ENCODE measurements at regions not wholly inside any gene's neighbourhood (a gene's known extent, or its start where the extent isn't known, plus 50 kb on each side); places are given as distances from the start of the nearest gene placed in this dataset.

DNA sequence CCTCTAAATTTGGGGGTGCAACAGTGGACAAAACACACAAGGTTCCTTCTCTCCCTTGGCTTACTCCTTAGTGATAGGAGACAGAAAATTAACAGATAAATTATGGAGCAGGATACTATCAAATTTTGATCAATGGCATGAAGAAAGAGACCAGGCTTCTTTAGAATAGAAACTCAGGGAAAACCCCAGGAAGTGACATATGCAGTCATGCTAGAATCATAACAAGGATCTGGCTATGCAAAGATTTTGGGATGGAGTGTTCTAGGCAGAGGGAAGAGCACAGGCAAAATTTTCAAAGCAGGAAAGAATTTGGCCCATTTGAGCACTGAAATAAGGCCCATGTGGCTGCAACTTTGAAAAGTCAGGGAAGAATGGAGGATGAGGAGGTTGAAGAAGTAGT lies 182.3 kb upstream of the PLEKHG7 start:
- Histone ChIP-seq H3K9ac (ENCODE audit: low read length) (no peak overlapping the region), H3K36me3 (ENCODE audit: insufficient read depth, low read length) (no peaks in the 10 kb centered on the region), H3K4me1 (ENCODE audit: insufficient read depth, low read length) (no peaks in the 10 kb centered on the region), H3K27me3 (ENCODE audit: control insufficient read depth in 1 of 2, insufficient read depth in 2 of 2, low read length in 2 of 2) (no peaks in the 10 kb centered on the region), H3K9me3 (ENCODE audit: low read length) (no peaks in the 10 kb centered on the region), H3K27ac (ENCODE audit: low read depth, low read length) (no peak overlapping the region), H3K4me3 (ENCODE audit: low read depth in 1 of 2, low read length in 2 of 2) (no peak overlapping the region)

DNA sequence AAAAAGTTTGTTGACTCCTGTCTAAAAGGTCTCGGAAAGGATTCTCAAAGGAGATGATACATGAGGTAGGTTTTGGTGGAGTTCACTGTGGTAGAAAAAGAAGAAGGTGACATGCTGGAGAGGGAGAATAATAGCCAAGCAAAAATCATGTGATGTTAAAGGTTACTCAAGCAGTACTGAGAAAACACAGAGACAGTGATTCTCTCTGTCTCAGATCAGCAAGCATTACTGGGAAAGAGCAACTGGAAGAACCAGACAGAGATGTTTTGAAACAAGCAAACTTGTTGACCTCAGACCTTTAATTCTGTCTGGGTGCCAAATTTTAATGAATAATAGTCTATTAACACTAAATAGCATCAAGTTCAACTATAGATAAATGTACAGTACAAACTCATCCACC lies 183.5 kb upstream of the PLEKHG7 start:
- Histone ChIP-seq H3K4me3 (ENCODE audit: low read depth in 1 of 2, low read length in 2 of 2) (no peak overlapping the region), H3K9ac (ENCODE audit: low read length) (no peak overlapping the region), H3K4me1 (ENCODE audit: insufficient read depth, low read length) (no peaks in the 10 kb centered on the region), H3K9me3 (ENCODE audit: low read length) (no peaks in the 10 kb centered on the region), H3K27ac (ENCODE audit: low read depth, low read length) (no peak overlapping the region), H3K27me3 (ENCODE audit: control insufficient read depth in 1 of 2, insufficient read depth in 2 of 2, low read length in 2 of 2) (no peaks in the 10 kb centered on the region), H3K36me3 (ENCODE audit: insufficient read depth, low read length) (no peaks in the 10 kb centered on the region)

DNA sequence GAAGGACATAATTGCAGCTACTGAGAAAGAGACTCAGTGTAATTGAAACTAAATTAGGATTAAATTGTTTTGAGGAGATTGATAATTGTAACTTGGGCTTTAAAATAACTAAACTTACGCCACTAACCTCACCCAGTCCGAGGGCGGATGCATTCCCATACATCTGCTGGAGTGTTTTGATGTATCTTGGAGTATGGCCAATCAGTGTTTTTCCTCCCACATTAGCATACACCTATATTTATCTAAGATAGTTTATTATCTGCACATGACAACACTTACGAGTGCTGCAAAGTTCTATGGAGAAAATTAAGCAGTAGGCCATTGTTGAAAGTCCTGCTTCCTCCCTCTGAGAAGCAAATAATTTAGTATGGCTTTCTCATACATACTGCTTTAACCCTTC lies 184.7 kb upstream of the PLEKHG7 start:
- Histone ChIP-seq H3K9me3 (ENCODE audit: low read length) (no peaks in the 10 kb centered on the region), H3K4me1 (ENCODE audit: insufficient read depth, low read length) (no peaks in the 10 kb centered on the region), H3K9ac (ENCODE audit: low read length) (no peak overlapping the region), H3K27me3 (ENCODE audit: control insufficient read depth in 1 of 2, insufficient read depth in 2 of 2, low read length in 2 of 2) (no peaks in the 10 kb centered on the region), H3K36me3 (ENCODE audit: insufficient read depth, low read length) (no peaks in the 10 kb centered on the region), H3K4me3 (ENCODE audit: low read depth in 1 of 2, low read length in 2 of 2) (no peak overlapping the region), H3K27ac (ENCODE audit: low read depth, low read length) (no peak overlapping the region)

DNA sequence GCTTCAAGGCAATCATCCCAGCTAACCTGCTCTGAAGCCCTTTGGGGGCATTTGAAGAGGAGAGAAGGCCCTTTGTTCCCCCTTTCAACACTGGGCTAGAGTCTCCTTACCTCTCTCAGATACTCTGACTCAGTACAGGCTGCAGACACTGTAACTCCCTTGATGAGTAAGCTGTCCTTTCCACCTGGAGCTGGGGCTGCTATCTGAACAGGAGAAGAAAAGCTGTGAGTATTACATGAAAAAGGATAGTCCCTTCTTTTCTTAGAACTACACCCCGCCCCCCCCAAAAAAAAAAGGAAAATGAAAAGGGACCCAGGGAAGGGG lies 186.6 kb upstream of the PLEKHG7 start:
- Histone ChIP-seq H3K27me3 (ENCODE audit: control insufficient read depth in 1 of 2, insufficient read depth in 2 of 2, low read length in 2 of 2) (no peaks in the 10 kb centered on the region), H3K9me3 (ENCODE audit: low read length) (no peaks in the 10 kb centered on the region), H3K9ac (ENCODE audit: low read length) (no peak overlapping the region)

DNA sequence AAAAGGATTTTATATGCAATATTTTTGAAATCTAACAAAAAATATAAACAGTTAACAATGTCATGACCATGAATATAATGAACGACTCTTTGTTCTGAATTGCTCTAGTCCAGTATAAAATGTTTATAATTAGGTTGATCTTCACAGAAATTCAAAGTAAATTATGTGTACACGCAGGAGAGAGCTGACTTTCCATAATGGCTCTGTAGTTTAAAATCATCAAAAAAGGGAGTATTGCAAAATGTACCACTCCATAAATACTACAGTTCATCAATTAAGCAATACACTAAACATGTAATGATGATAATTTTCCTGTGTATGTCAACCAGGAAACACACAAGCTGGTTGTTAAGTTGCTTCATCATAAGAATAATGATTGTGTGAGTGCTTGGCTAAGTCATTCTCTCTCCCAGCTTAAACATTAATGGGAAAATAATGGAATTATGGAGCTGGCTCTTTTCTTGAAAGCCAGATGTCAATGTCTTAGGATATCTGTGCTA lies 189.5 kb upstream of the PLEKHG7 start:
- no peak overlapping the region for H3K27ac ChIP-seq (ENCODE audit: low read depth, low read length)
- no peaks in the 10 kb centered on the region for H3K9me3 ChIP-seq (ENCODE audit: low read length)
- no peaks in the 10 kb centered on the region for H3K4me1 ChIP-seq (ENCODE audit: insufficient read depth, low read length)
- H3K9ac ChIP-seq (ENCODE audit: low read length) = no peak overlapping the region
- no peaks in the 10 kb centered on the region for H3K27me3 ChIP-seq (ENCODE audit: control insufficient read depth in 1 of 2, insufficient read depth in 2 of 2, low read length in 2 of 2)
- H3K4me3 ChIP-seq (ENCODE audit: low read depth in 1 of 2, low read length in 2 of 2) = no peak overlapping the region
- H3K36me3 ChIP-seq (ENCODE audit: insufficient read depth, low read length) = no peaks in the 10 kb centered on the region

More for the DNA sequence above, 186.6 kb upstream of the PLEKHG7 start:
- Histone ChIP-seq H3K4me3 (ENCODE audit: low read depth in 1 of 2, low read length in 2 of 2) (no peak overlapping the region), H3K4me1 (ENCODE audit: insufficient read depth, low read length) (no peaks in the 10 kb centered on the region), H3K27ac (ENCODE audit: low read depth, low read length) (no peak overlapping the region), H3K36me3 (ENCODE audit: insufficient read depth, low read length) (no peaks in the 10 kb centered on the region)

DNA sequence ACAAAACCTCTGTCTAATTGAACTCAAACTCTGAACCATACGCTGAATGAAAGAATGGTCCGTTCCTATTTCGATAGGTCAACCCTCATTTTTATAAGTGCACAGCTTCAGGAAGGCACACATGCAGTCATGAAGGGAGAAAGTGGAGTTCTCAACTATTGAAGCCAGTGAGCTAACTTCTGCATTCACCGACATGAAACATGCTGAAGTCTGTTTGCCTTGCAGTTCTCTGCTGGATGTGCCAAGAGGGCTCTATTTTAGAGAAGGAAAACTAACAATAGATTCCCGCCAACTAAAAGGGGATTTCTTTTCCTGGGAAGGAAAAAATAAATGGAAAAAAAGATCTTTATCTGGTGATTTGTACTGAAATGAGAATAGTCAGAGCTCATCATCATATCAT lies 191.0 kb upstream of the PLEKHG7 start:
- Histone ChIP-seq H3K9me3 (ENCODE audit: low read length) (no peaks in the 10 kb centered on the region), H3K27me3 (ENCODE audit: control insufficient read depth in 1 of 2, insufficient read depth in 2 of 2, low read length in 2 of 2) (no peaks in the 10 kb centered on the region), H3K9ac (ENCODE audit: low read length) (no peak overlapping the region), H3K27ac (ENCODE audit: low read depth, low read length) (no peak overlapping the region), H3K4me1 (ENCODE audit: insufficient read depth, low read length) (no peaks in the 10 kb centered on the region), H3K4me3 (ENCODE audit: low read depth in 1 of 2, low read length in 2 of 2) (no peak overlapping the region), H3K36me3 (ENCODE audit: insufficient read depth, low read length) (no peaks in the 10 kb centered on the region)

DNA sequence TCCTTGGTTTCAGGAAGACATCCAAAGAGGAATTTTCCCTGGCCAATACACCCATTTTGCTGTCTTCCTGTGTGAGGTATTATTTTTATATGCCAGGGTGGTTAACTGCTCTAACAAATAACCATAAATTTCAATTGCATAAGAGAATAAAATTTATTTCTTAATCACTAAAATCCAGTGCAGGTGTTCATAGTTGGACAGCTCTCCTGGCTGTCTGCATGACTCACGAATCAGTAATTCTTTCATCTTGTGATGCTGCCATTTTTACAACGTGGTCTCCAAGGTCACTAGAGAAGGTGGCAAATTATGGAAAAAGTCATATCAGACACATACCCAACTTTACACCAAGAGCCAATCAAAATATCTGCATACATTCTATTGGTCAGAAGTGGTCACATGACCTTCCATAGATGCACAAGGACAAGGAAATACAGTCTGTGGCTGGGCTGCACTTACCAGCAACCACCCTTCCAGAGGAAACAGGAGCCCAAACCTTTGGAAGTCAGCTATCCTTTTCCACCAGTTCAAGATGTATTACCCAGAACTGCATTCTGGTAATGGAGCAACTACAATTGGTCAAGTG lies 193.5 kb upstream of the PLEKHG7 start:
- Histone ChIP-seq H3K9me3 (ENCODE audit: low read length) (no peaks in the 10 kb centered on the region), H3K4me1 (ENCODE audit: insufficient read depth, low read length) (peaks cover 18% of the 10 kb centered on the region), H3K4me3 (ENCODE audit: low read depth in 1 of 2, low read length in 2 of 2) (no peak overlapping the region), H3K27ac (ENCODE audit: low read depth, low read length) (no peak overlapping the region), H3K36me3 (ENCODE audit: insufficient read depth, low read length) (no peaks in the 10 kb centered on the region), H3K27me3 (ENCODE audit: control insufficient read depth in 1 of 2, insufficient read depth in 2 of 2, low read length in 2 of 2) (no peaks in the 10 kb centered on the region), H3K9ac (ENCODE audit: low read length) (no peak overlapping the region)

DNA sequence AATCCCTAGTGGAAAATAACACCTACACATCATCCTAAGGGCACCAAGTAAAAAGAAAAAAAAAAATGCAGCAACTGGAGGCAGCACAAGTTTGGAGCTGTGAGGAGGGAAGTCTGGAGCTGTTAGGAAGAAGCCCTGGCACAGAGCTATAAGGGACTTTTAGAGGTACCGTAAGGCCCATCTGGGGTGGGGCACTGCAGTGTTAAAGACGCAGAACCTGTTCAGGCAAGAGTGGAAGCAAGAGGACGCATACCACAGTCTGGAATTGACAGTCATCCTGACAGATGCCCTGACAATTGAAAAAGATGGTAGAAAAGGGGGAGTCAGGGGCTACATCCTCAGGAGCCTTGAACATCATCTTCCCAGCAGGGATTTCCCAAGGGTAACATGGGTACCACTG lies 195.9 kb upstream of the PLEKHG7 start:
- no peaks in the 10 kb centered on the region for H3K27me3 ChIP-seq (ENCODE audit: control insufficient read depth in 1 of 2, insufficient read depth in 2 of 2, low read length in 2 of 2)
- no peak overlapping the region for H3K27ac ChIP-seq (ENCODE audit: low read depth, low read length)
- H3K4me3 ChIP-seq (ENCODE audit: low read depth in 1 of 2, low read length in 2 of 2) = no peak overlapping the region
- no peaks in the 10 kb centered on the region for H3K9me3 ChIP-seq (ENCODE audit: low read length)
- H3K36me3 ChIP-seq (ENCODE audit: insufficient read depth, low read length) = no peaks in the 10 kb centered on the region
- H3K9ac ChIP-seq (ENCODE audit: low read length) = no peak overlapping the region
- H3K4me1 ChIP-seq (ENCODE audit: insufficient read depth, low read length) = peaks cover 38% of the 10 kb centered on the region

DNA sequence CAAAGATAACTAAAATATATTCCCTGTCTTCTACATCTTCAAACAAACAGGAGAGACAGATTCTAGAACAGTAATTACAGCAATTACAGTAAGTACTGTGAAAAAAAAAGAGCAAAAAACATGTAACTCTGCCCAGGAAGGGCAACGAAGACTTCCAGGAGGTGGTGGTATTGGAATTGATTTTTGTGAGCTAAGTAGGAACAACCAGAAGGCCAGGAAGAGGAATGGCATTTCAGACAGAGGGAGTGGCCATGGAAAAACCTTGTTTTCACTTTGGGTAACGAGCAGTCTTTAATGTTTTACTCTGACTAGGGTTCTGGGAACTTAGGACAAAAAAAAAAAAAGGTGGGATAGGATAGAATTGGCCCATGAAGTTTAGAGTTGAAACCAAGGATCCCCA lies 196.3 kb upstream of the PLEKHG7 start:
- Histone ChIP-seq H3K4me1 (ENCODE audit: insufficient read depth, low read length) (peaks cover 38% of the 10 kb centered on the region), H3K9ac (ENCODE audit: low read length) (no peak overlapping the region), H3K27ac (ENCODE audit: low read depth, low read length) (peak overlapping the region; percentile 12), H3K9me3 (ENCODE audit: low read length) (no peaks in the 10 kb centered on the region), H3K4me3 (ENCODE audit: low read depth in 1 of 2, low read length in 2 of 2) (no peak overlapping the region), H3K36me3 (ENCODE audit: insufficient read depth, low read length) (no peaks in the 10 kb centered on the region), H3K27me3 (ENCODE audit: control insufficient read depth in 1 of 2, insufficient read depth in 2 of 2, low read length in 2 of 2) (no peaks in the 10 kb centered on the region)

DNA sequence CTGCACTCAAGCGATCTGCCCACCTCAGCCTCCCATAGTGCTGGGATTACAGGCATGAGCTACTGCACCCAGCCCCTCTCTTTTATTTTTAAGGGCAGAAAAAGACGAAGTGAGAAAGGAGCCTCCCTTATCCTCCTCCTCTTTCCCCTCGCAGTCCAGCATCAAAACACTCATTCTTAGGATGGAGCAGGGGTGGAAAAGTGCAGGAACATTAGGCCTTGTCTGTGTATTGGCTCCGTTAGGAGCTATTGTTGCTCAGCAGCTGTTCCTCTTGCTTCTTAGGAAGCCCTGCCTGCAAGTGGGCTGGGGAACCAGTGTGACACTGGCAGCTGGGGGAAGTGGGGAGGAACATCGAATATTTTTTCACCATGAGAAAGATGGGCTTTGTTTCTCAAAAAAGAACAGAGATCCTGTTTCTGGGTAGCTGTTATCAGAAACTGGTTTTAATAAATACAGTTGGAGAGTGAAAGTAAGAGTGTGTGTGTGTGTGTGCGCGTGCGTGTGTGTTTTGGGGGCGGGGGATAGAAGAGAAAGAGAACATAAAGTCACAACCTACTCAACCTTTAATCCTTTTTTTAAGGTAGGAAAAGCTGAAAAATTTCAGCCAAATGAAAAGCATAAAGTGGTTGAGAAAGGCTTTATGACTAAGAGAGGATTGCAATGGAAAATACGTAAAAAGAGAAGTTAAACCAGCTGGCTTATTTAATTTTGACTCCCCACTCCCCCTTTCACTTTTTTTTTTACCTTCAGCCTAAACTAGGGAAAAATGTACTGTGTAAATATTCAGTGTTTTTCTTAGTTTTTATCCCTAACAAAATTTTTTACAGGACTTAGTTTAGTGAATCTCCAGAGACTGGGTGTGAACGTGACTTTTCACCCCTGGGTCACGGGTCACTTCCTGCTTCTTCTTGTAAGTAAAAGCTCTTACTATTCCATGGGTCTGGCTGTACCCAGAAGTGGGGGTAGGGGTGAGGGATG lies 197.2 kb upstream of the PLEKHG7 start:
- Histone ChIP-seq H3K36me3 (ENCODE audit: insufficient read depth, low read length) (no peaks in the 10 kb centered on the region), H3K27ac (ENCODE audit: low read depth, low read length) (peak overlapping the region; percentile 43), H3K9ac (ENCODE audit: low read length) (no peak overlapping the region), H3K4me1 (ENCODE audit: insufficient read depth, low read length) (peaks cover 38% of the 10 kb centered on the region), H3K9me3 (ENCODE audit: low read length) (no peaks in the 10 kb centered on the region), H3K27me3 (ENCODE audit: control insufficient read depth in 1 of 2, insufficient read depth in 2 of 2, low read length in 2 of 2) (no peaks in the 10 kb centered on the region), H3K4me3 (ENCODE audit: low read depth in 1 of 2, low read length in 2 of 2) (peak overlapping the region in 1 of 2 donors; percentile 34)

DNA sequence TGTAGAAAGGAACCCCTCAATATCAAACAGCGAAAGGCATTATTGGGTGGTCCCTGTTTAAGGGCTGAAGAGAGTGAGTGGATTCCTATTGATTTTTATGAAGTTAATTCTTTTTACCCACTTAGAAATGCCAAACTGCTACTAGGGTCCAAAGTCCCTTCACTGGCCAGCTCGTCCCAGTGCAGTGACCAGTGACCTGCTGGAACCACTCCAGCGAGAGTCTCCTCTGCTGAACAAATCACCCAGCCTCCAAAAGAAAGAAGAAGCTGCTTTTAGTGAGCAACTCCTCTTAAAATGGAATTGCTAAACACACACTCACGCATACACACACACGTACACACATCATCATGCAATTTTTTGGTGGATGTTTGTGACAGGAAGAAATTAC lies 198.2 kb upstream of the PLEKHG7 start:
- no peaks in the 10 kb centered on the region for H3K36me3 ChIP-seq (ENCODE audit: insufficient read depth, low read length)

More for the DNA sequence above, 198.2 kb upstream of the PLEKHG7 start:
- peak overlapping the region; percentile 38 for H3K27ac ChIP-seq (ENCODE audit: low read depth, low read length)
- no peaks in the 10 kb centered on the region for H3K27me3 ChIP-seq (ENCODE audit: control insufficient read depth in 1 of 2, insufficient read depth in 2 of 2, low read length in 2 of 2)
- H3K9me3 ChIP-seq (ENCODE audit: low read length) = no peaks in the 10 kb centered on the region
- H3K4me3 ChIP-seq (ENCODE audit: low read depth in 1 of 2, low read length in 2 of 2) = no peak overlapping the region
- no peak overlapping the region for H3K9ac ChIP-seq (ENCODE audit: low read length)
- peaks cover 38% of the 10 kb centered on the region for H3K4me1 ChIP-seq (ENCODE audit: insufficient read depth, low read length)

Data from muscle layer of colon (tissue), 2 donors.